ENCODE measurements at regions not wholly inside any gene's neighbourhood (a gene's known extent, or its start where the extent isn't known, plus 50 kb on each side); places are given as distances from the start of the nearest gene placed in this dataset.

DNA sequence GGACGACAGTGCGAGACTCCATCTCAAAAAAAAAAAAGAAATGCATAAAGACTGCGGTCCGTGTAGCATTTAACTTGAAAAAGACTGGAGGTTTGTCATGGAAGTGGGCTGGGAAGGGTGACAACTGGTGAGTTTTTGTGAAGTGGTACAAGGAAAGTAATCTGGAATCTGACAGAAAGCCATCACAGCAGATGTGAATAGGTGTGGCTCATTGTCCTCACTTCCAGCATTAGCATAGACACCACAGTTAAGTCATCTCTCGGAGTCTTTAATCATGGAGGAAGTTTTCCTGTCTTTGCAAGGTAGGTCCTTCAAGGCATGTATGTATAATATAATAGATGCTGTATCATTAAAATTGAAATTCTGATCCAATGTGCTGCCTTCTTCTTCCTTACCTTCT is 453.2 kb downstream of the TFAP2A start:
- no TSS peak for BruUV-seq (replicated peaks)
- no peaks in the 10 kb centered on the region for H3K36me3 ChIP-seq (ENCODE audit: insufficient read depth, low read length, poor library complexity, severe bottlenecking)
- no peaks in the 10 kb centered on the region for H3K9me3 ChIP-seq (ENCODE audit: low read depth, low read length, poor library complexity, severe bottlenecking)
- no peak for DNase-seq (ENCODE audit: low spot score)
- H3K4me3 ChIP-seq (ENCODE audit: low read depth, low read length, poor library complexity, severe bottlenecking), result no peak overlapping the region
- ChIA-PET POLR2A (ENCODE audit: low non-redundant PET) (no interaction called here), CTCF (no interaction called here)
- intact Hi-C loops (cut with micrococcal nuclease; ENCODE audit: unreplicated experiment), result no loop called here
- TF ChIP-seq EZH2 (IDR thresholded peaks at IDR 0.05; ENCODE audit: borderline replicate concordance, low read depth, low read length, poor library complexity, severe bottlenecking), result no peak
- H3K27me3 ChIP-seq (replicated peaks; ENCODE audit: insufficient read depth, low read depth, low read length, poor library complexity), result peaks cover 10% of the 10 kb centered on the region
- H3K27ac ChIP-seq (ENCODE audit: low read depth, low read length, poor library complexity, severe bottlenecking), result no peak overlapping the region
- H3K4me1 ChIP-seq (ENCODE audit: insufficient read depth, low read length, poor library complexity, severe bottlenecking), result no peaks in the 10 kb centered on the region

DNA sequence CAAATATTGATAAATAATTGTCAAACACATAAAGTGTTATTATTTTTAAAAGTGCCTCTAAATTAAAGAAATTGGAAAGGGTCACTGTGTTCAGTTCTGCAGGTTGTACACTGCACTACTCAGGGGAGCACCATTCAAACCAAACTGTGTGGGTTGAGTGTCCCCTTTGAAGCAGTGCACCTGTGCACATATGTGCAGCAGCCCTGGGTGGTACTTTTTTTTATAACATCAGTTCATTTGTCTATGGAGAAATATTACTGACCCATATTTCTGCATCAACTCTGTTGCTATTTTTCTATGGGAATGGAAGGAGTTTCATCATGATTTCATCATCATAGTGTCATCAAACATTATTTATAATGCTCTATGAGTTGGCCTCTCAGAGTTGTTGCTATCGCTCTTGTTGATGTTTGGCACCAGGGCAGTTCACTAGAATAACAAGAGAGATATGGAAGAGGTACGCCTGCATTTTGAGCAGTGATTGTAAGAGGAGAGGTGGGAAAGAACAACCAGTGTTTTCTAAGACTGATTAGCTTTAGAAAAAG is 457.6 kb downstream of the TFAP2A start:
- POLR2A ChIA-PET (ENCODE audit: low non-redundant PET), result no interaction called here
- intact Hi-C loops (cut with micrococcal nuclease; ENCODE audit: unreplicated experiment), result no loop called here

DNA sequence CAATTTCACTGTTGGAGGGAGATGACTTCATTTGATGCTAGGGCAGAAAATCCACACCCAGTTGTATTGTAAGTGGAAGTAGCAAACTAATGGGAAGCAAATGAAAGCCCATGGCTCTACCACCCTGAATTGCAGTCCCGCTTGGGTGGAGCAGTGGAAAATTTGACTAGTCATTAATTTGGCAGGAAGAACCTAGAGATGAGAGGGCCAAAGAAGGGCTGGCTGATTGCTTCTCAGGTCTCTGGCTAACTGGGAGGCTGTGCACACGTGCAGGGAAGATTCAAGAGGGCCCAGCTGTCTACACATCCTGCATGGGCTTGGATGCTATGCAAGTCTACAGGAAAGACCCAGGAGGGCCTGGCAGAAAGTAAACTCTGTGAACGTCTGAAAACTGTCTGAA is 466.2 kb downstream of the TFAP2A start:
- Histone ChIP-seq H3K4me3 (ENCODE audit: low read depth, low read length, poor library complexity, severe bottlenecking) (no peak overlapping the region), H3K36me3 (ENCODE audit: insufficient read depth, low read length, poor library complexity, severe bottlenecking) (no peaks in the 10 kb centered on the region), H3K27ac (ENCODE audit: low read depth, low read length, poor library complexity, severe bottlenecking) (no peak overlapping the region), H3K4me1 (ENCODE audit: insufficient read depth, low read length, poor library complexity, severe bottlenecking) (no peaks in the 10 kb centered on the region), H3K9me3 (ENCODE audit: low read depth, low read length, poor library complexity, severe bottlenecking) (no peaks in the 10 kb centered on the region), H3K27me3 (replicated peaks; ENCODE audit: insufficient read depth, low read depth, low read length, poor library complexity) (peaks cover 3% of the 10 kb centered on the region)
- BruUV-seq (replicated peaks), result no TSS peak
- POLR2A ChIA-PET (ENCODE audit: low non-redundant PET), result no interaction called here
- TF ChIP-seq, protein P1, sequence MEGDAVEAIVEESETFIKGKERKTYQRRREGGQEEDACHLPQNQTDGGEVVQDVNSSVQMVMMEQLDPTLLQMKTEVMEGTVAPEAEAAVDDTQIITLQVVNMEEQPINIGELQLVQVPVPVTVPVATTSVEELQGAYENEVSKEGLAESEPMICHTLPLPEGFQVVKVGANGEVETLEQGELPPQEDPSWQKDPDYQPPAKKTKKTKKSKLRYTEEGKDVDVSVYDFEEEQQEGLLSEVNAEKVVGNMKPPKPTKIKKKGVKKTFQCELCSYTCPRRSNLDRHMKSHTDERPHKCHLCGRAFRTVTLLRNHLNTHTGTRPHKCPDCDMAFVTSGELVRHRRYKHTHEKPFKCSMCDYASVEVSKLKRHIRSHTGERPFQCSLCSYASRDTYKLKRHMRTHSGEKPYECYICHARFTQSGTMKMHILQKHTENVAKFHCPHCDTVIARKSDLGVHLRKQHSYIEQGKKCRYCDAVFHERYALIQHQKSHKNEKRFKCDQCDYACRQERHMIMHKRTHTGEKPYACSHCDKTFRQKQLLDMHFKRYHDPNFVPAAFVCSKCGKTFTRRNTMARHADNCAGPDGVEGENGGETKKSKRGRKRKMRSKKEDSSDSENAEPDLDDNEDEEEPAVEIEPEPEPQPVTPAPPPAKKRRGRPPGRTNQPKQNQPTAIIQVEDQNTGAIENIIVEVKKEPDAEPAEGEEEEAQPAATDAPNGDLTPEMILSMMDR (conservative IDR thresholded peaks at IDR 0.05; ENCODE audit: low read depth, low read length), result no peak
- TF ChIP-seq EZH2 (IDR thresholded peaks at IDR 0.05; ENCODE audit: borderline replicate concordance, low read depth, low read length, poor library complexity, severe bottlenecking), result no peak
- intact Hi-C loops (cut with micrococcal nuclease; ENCODE audit: unreplicated experiment), result no loop called here
- no peak for DNase-seq (ENCODE audit: low spot score)
- CTCF ChIA-PET, result no interaction called here

More for the DNA sequence above, 457.6 kb downstream of the TFAP2A start:
- H3K4me3 ChIP-seq (ENCODE audit: low read depth, low read length, poor library complexity, severe bottlenecking), result no peak overlapping the region
- H3K27ac ChIP-seq (ENCODE audit: low read depth, low read length, poor library complexity, severe bottlenecking), result no peak overlapping the region
- peaks cover 7% of the 10 kb centered on the region for H3K27me3 ChIP-seq (replicated peaks; ENCODE audit: insufficient read depth, low read depth, low read length, poor library complexity)
- CTCF ChIA-PET, result no interaction called here
- no peaks in the 10 kb centered on the region for H3K9me3 ChIP-seq (ENCODE audit: low read depth, low read length, poor library complexity, severe bottlenecking)
- no peak for DNase-seq (ENCODE audit: low spot score)
- H3K4me1 ChIP-seq (ENCODE audit: insufficient read depth, low read length, poor library complexity, severe bottlenecking), result no peaks in the 10 kb centered on the region
- TF ChIP-seq, protein P1 (conservative IDR thresholded peaks at IDR 0.05; ENCODE audit: low read depth, low read length), result no peak
- TF ChIP-seq EZH2 (IDR thresholded peaks at IDR 0.05; ENCODE audit: borderline replicate concordance, low read depth, low read length, poor library complexity, severe bottlenecking), result no peak
- BruUV-seq (replicated peaks), result no TSS peak
- no peaks in the 10 kb centered on the region for H3K36me3 ChIP-seq (ENCODE audit: insufficient read depth, low read length, poor library complexity, severe bottlenecking)

GRCh38 chr6:9943986-9944385 is 470.9 kb downstream of the TFAP2A start:
- TF ChIP-seq, protein P1 (conservative IDR thresholded peaks at IDR 0.05; ENCODE audit: low read depth, low read length), result no peak
- TF ChIP-seq EZH2 (IDR thresholded peaks at IDR 0.05; ENCODE audit: borderline replicate concordance, low read depth, low read length, poor library complexity, severe bottlenecking), result no peak
- Histone ChIP-seq H3K36me3 (ENCODE audit: insufficient read depth, low read length, poor library complexity, severe bottlenecking) (no peaks in the 10 kb centered on the region), H3K27ac (ENCODE audit: low read depth, low read length, poor library complexity, severe bottlenecking) (no peak overlapping the region), H3K4me3 (ENCODE audit: low read depth, low read length, poor library complexity, severe bottlenecking) (no peak overlapping the region), H3K4me1 (ENCODE audit: insufficient read depth, low read length, poor library complexity, severe bottlenecking) (no peaks in the 10 kb centered on the region), H3K27me3 (replicated peaks; ENCODE audit: insufficient read depth, low read depth, low read length, poor library complexity) (peaks cover 3% of the 10 kb centered on the region), H3K9me3 (ENCODE audit: low read depth, low read length, poor library complexity, severe bottlenecking) (no peaks in the 10 kb centered on the region)
- BruUV-seq (replicated peaks), result no TSS peak
- no peak for DNase-seq (ENCODE audit: low spot score)
- intact Hi-C loops (cut with micrococcal nuclease; ENCODE audit: unreplicated experiment), result no loop called here
- ChIA-PET CTCF (no interaction called here), POLR2A (ENCODE audit: low non-redundant PET) (no interaction called here)

Measured in A673 (cell line).